Muscle layer of colon (tissue), 2 donors: ENCODE measurements at regions not wholly inside any gene's neighbourhood (a gene's known extent, or its start where the extent isn't known, plus 50 kb on each side); places are given as distances from the start of the nearest gene placed in this dataset.

Experiments
- H3K27ac ChIP-seq: one replicate; pipeline ENCODE4 v1.7.0; 2013; ENCODE audit warnings: low read depth, mild to moderate bottlenecking, low read length, moderate library complexity
- H3K27me3 ChIP-seq, 2 donors: one replicate each; pipeline ENCODE4 v1.7.0; 2013; ENCODE audit warnings: low read length in 2 of 2, mild to moderate bottlenecking in 2 of 2; ENCODE audit not compliant: insufficient read depth in 2 of 2, control insufficient read depth in 1 of 2
- H3K36me3 ChIP-seq: one replicate; pipeline ENCODE4 v1.7.0; 2013; ENCODE audit warnings: mild to moderate bottlenecking, low read length; ENCODE audit not compliant: insufficient read depth
- H3K4me1 ChIP-seq: one replicate; pipeline ENCODE4 v1.7.0; 2013; ENCODE audit warnings: mild to moderate bottlenecking, low read length; ENCODE audit not compliant: insufficient read depth
- H3K4me3 ChIP-seq, 2 donors: one replicate each; pipeline ENCODE4 v1.7.0; 2013; ENCODE audit warnings: low read length in 2 of 2, low read depth in 1 of 2, mild to moderate bottlenecking in 1 of 2, moderate library complexity in 1 of 2
- H3K9ac ChIP-seq: one replicate; pipeline ENCODE4 v1.7.0; 2013; ENCODE audit warnings: low read length
- H3K9me3 ChIP-seq: one replicate; pipeline ENCODE4 v1.7.0; 2013; ENCODE audit warnings: mild to moderate bottlenecking, low read length
- donor health status: abdominal sarcoma.
- donor health status: Adenocarcinoma of cecum.

- H3K4me3 ChIP-seq: no peak overlapping the region
- no peaks in the 10 kb centered on the region for H3K4me1 ChIP-seq
- no peaks in the 10 kb centered on the region for H3K36me3 ChIP-seq
- H3K27me3 ChIP-seq: no peaks in the 10 kb centered on the region
- H3K9me3 ChIP-seq: no peaks in the 10 kb centered on the region
- no peak overlapping the region for H3K9ac ChIP-seq
- no peak overlapping the region for H3K27ac ChIP-seq
These were observed 108.2 kb upstream of the UBE2E2 start for GRCh38 chr3:23094890-23095462.

- H3K9me3 ChIP-seq: no peaks in the 10 kb centered on the region
- no peaks in the 10 kb centered on the region for H3K27me3 ChIP-seq
- no peak overlapping the region for H3K9ac ChIP-seq
- H3K36me3 ChIP-seq: no peaks in the 10 kb centered on the region
- no peak overlapping the region for H3K4me3 ChIP-seq
- no peak overlapping the region for H3K27ac ChIP-seq
- H3K4me1 ChIP-seq: no peaks in the 10 kb centered on the region
These were observed 107.1 kb upstream of the UBE2E2 start for GRCh38 chr3:23096041-23096440.

DNA sequence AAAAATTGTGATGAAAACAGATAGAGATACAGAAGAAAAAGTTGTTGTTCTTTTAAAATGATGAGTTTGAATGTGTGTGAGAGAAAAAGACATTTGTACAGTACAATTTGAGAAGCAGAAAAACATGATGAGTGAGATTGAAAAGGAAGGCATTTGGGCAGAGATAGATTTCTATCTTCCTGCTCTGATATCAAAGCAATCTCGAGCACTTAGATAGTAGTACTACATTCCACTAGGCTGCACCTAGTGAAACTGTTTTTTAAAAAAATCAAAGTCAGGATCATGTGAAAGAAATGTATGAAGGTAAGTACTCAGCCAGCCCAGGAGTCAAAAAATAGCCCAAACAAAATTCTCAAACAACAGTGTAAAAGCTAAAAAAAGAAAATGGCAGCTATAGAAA lies 104.1 kb upstream of the UBE2E2 start:
- no peak overlapping the region for H3K4me3 ChIP-seq
- H3K9me3 ChIP-seq: no peaks in the 10 kb centered on the region
- no peak overlapping the region for H3K27ac ChIP-seq
- no peaks in the 10 kb centered on the region for H3K36me3 ChIP-seq
- H3K9ac ChIP-seq: no peak overlapping the region
- no peaks in the 10 kb centered on the region for H3K4me1 ChIP-seq
- no peaks in the 10 kb centered on the region for H3K27me3 ChIP-seq

GRCh38 chr3:23099677-23100076 lies 103.5 kb upstream of the UBE2E2 start:
- Histone ChIP-seq H3K27me3 (no peaks in the 10 kb centered on the region), H3K27ac (no peak overlapping the region), H3K9me3 (no peaks in the 10 kb centered on the region), H3K9ac (no peak overlapping the region), H3K36me3 (no peaks in the 10 kb centered on the region), H3K4me1 (no peaks in the 10 kb centered on the region), H3K4me3 (no peak overlapping the region)

GRCh38 chr3:23100106-23100505 lies 103.0 kb upstream of the UBE2E2 start:
- Histone ChIP-seq H3K36me3 (no peaks in the 10 kb centered on the region), H3K9me3 (no peaks in the 10 kb centered on the region), H3K4me3 (no peak overlapping the region), H3K27ac (no peak overlapping the region), H3K4me1 (no peaks in the 10 kb centered on the region), H3K27me3 (no peaks in the 10 kb centered on the region), H3K9ac (no peak overlapping the region)

DNA sequence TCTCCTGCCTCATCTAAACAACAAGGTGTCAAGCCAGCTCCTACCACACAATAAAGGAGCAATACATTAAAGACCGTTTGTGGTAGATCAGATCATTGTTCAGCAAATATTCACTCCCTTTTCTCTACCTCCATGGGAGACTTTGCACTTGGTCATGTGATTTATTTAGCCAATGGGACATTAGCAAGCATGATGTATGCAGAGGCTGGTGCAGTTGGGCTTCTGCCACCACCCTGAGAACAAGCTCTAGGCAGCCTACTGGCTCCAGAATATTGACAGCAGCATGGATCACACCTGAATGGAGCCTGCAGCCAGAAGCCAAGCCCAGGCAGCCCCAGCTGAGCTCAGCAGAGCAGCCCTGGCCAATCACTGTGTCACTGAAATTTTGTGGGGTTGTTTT lies 99.4 kb upstream of the UBE2E2 start:
- H3K27ac ChIP-seq: no peak overlapping the region
- no peak overlapping the region for H3K9ac ChIP-seq
- no peaks in the 10 kb centered on the region for H3K36me3 ChIP-seq
- H3K4me1 ChIP-seq: no peaks in the 10 kb centered on the region
- H3K27me3 ChIP-seq: no peaks in the 10 kb centered on the region
- no peak overlapping the region for H3K4me3 ChIP-seq
- no peaks in the 10 kb centered on the region for H3K9me3 ChIP-seq

DNA sequence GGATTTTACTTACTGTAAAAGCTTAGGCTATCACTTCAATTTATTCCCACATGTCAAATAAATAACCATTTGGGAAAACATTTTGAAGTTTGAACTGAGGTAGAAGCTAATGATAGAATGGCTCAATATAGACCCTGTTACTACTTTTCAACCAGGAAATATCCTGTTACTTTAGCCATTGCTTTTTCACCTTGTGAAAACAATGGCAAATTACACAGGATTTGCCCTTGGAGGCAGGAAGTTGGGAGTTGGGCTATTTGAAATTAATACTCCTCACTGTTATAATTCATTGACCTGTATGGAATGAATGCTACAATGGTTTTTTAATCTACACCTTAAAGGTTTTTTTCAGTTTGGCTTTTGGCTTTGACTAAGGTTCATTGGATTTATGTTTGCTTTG lies 98.1 kb upstream of the UBE2E2 start:
- Histone ChIP-seq H3K4me3 (no peak overlapping the region), H3K27me3 (no peaks in the 10 kb centered on the region), H3K27ac (no peak overlapping the region), H3K9ac (no peak overlapping the region), H3K9me3 (no peaks in the 10 kb centered on the region), H3K36me3 (no peaks in the 10 kb centered on the region), H3K4me1 (no peaks in the 10 kb centered on the region)

DNA sequence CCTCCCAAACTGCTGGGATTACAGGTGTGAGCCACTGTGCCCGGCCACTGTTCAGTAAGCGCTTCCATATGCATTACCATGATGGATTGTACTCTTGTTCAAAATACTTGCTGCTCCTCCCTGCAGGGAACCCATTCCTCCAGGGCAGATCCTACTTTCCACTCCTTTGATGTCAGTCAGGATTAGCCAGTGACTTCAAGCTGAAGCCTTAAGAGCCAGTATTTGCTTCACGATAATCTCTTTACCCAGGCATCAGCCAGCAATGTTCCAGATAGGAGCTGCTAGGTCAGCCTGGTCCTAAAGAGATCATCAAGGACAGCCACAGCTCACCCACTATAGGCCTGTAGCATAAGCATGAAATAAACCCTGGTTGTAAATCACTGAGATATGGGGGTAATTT lies 96.5 kb upstream of the UBE2E2 start:
- H3K27ac ChIP-seq: no peak overlapping the region
- no peak overlapping the region for H3K9ac ChIP-seq
- H3K4me3 ChIP-seq: no peak overlapping the region
- no peaks in the 10 kb centered on the region for H3K36me3 ChIP-seq
- H3K9me3 ChIP-seq: no peaks in the 10 kb centered on the region
- no peaks in the 10 kb centered on the region for H3K4me1 ChIP-seq
- no peaks in the 10 kb centered on the region for H3K27me3 ChIP-seq

GRCh38 chr3:23107221-23107620 lies 95.9 kb upstream of the UBE2E2 start:
- Histone ChIP-seq H3K4me1 (no peaks in the 10 kb centered on the region), H3K4me3 (no peak overlapping the region)

DNA sequence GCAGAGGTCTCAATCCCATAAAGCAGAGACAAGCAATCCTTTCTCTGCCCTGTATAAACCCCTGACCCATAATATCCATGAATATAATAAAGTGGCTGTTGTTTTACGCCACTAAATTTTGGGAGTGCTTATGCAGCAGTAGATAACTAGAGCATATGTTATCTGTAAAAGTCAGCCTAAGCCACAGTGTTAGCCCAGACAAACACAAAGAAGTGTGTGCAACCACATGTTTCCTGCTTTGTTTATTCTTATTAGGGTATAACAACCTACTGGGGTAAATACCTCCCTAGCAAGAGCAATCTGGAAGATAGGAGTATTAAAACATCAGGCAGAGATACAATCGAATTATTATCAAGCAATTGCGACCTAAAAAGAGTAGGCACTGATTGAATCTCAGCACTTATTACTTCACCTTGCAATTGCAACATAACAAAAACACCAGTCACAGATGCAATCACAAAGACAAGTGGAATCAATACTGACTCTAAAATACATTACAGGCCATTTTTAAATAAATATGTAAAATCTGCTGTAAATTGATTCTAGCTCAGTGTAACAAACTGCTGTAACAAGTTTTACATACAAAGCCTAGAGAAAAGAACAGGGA lies 94.6 kb upstream of the UBE2E2 start:
- Histone ChIP-seq H3K36me3 (no peaks in the 10 kb centered on the region), H3K4me3 (no peak overlapping the region), H3K9ac (no peak overlapping the region), H3K27me3 (no peaks in the 10 kb centered on the region), H3K9me3 (no peaks in the 10 kb centered on the region), H3K4me1 (peaks cover 3% of the 10 kb centered on the region), H3K27ac (no peak overlapping the region)

More at GRCh38 chr3:23107221-23107620, 95.9 kb upstream of the UBE2E2 start:
- Histone ChIP-seq H3K9me3 (no peaks in the 10 kb centered on the region), H3K27ac (no peak overlapping the region), H3K9ac (no peak overlapping the region), H3K27me3 (no peaks in the 10 kb centered on the region), H3K36me3 (no peaks in the 10 kb centered on the region)

GRCh38 chr3:23111286-23111685 lies 91.8 kb upstream of the UBE2E2 start:
- Histone ChIP-seq H3K27me3 (no peaks in the 10 kb centered on the region), H3K9ac (no peak overlapping the region), H3K36me3 (no peaks in the 10 kb centered on the region), H3K9me3 (no peaks in the 10 kb centered on the region), H3K27ac (no peak overlapping the region), H3K4me3 (no peak overlapping the region), H3K4me1 (peaks cover 22% of the 10 kb centered on the region)

DNA sequence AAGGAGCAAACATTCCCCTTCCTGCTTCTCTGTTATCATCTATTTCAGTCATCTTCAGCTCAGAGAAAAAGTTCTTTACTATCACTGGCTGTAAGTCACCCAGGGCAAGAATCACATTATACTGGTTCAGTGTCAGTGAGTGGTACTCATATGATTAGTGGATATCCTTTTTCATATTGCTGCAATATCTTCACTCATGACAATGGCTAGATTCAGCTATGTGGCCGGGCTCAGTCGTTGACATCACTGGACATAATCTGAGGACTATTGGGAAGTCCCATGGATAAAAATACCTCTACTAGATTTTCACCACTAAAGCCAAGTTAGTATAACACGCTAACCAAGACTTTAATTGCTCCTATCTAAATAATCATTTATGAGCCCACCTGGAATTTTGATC lies 91.3 kb upstream of the UBE2E2 start:
- no peak overlapping the region for H3K9ac ChIP-seq
- H3K36me3 ChIP-seq: no peaks in the 10 kb centered on the region
- no peaks in the 10 kb centered on the region for H3K9me3 ChIP-seq
- peaks cover 22% of the 10 kb centered on the region for H3K4me1 ChIP-seq
- H3K27me3 ChIP-seq: no peaks in the 10 kb centered on the region
- H3K27ac ChIP-seq: no peak overlapping the region
- H3K4me3 ChIP-seq: no peak overlapping the region
